GM21381 (cell line): ENCODE measurements at regions not wholly inside any gene's neighbourhood (a gene's known extent, or its start where the extent isn't known, plus 50 kb on each side); places are given as distances from the start of the nearest gene placed in this dataset.
A peak's percentile ranks its signal among the peaks of the same experiment; 100 is the strongest.

Experiments
- ATAC-seq: cut with Tn5 transposase; IDR thresholded peaks from one replicate; pipeline ENCODE4 v1.9.1; 2021; ENCODE audit warnings: mild to moderate bottlenecking, moderate library complexity; ENCODE audit not compliant: unreplicated experiment

GRCh38 chr11:19482319-19483100 is 230.1 kb upstream of the NAV2 start:
- ATAC-seq: no peak

- no peak for ATAC-seq
Observed at GRCh38 chr11:19480540-19480939, 232.1 kb upstream of the NAV2 start.

GRCh38 chr11:19478891-19479290 is 233.7 kb upstream of the NAV2 start:
- ATAC-seq: no peak

- peak; percentile 73 for ATAC-seq
Observed at GRCh38 chr11:19474954-19475721, 234.4 kb upstream of the E2F8 start.

- ATAC-seq: no peak
Observed at GRCh38 chr11:19474211-19474610, 233.5 kb upstream of the E2F8 start.

- no peak for ATAC-seq
Observed at GRCh38 chr11:19472679-19473078, 231.9 kb upstream of the E2F8 start.

- ATAC-seq: no peak
Observed at GRCh38 chr11:19467904-19468303, 227.2 kb upstream of the E2F8 start.

- ATAC-seq: no peak
Observed at GRCh38 chr11:19466314-19466713, 225.6 kb upstream of the E2F8 start.

- ATAC-seq: no peak
Observed at GRCh38 chr11:19463976-19464375, 223.2 kb upstream of the E2F8 start.

GRCh38 chr11:19460718-19461405 is 220.1 kb upstream of the E2F8 start:
- no peak for ATAC-seq

- no peak for ATAC-seq
Observed at GRCh38 chr11:19459240-19459639, 218.5 kb upstream of the E2F8 start.

GRCh38 chr11:19458721-19459120 is 218.0 kb upstream of the E2F8 start:
- no peak for ATAC-seq

- no peak for ATAC-seq
Observed at GRCh38 chr11:19458231-19458630, 217.5 kb upstream of the E2F8 start.

GRCh38 chr11:19455731-19456130 is 215.0 kb upstream of the E2F8 start:
- ATAC-seq: no peak

GRCh38 chr11:19453651-19454257 is 213.0 kb upstream of the E2F8 start:
- ATAC-seq: no peak

GRCh38 chr11:19451609-19452008 is 210.9 kb upstream of the E2F8 start:
- no peak for ATAC-seq

- no peak for ATAC-seq
Observed at GRCh38 chr11:19450282-19450681, 209.5 kb upstream of the E2F8 start.

GRCh38 chr11:19448651-19449050 is 207.9 kb upstream of the E2F8 start:
- ATAC-seq: no peak

GRCh38 chr11:19447150-19447566 is 206.4 kb upstream of the E2F8 start:
- no peak for ATAC-seq

- no peak for ATAC-seq
Observed at GRCh38 chr11:19445771-19446170, 205.0 kb upstream of the E2F8 start.

- ATAC-seq: no peak
Observed at GRCh38 chr11:19444231-19444630, 203.5 kb upstream of the E2F8 start.
